Ishikawa (cell line): ENCODE measurements at regions not wholly inside any gene's neighbourhood (a gene's known extent, or its start where the extent isn't known, plus 50 kb on each side); places are given as distances from the start of the nearest gene placed in this dataset.

Experiments used
- CEBPB ChIP-seq: IDR thresholded peaks from 2 replicates; pipeline ENCODE4 v1.6.1; 2012
- CREB1 ChIP-seq: IDR thresholded peaks from 2 replicates; pipeline ENCODE4 v1.6.1; 2012; ENCODE audit warnings: low read depth
- EGR1 ChIP-seq: IDR thresholded peaks from 2 replicates; pipeline ENCODE4 v1.6.1; 2012
- EP300 ChIP-seq: IDR thresholded peaks from 2 replicates; pipeline ENCODE4 v1.6.1; 2012; ENCODE audit warnings: borderline replicate concordance
- FOXM1 ChIP-seq: IDR thresholded peaks from 2 replicates; pipeline ENCODE4 v1.6.1; 2012; ENCODE audit warnings: low read depth, borderline replicate concordance
- MAX ChIP-seq: IDR thresholded peaks from 2 replicates; pipeline ENCODE4 v1.6.1; 2012
- NFIC ChIP-seq: IDR thresholded peaks from 2 replicates; pipeline ENCODE4 v1.6.1; 2012
- RAD21 ChIP-seq: IDR thresholded peaks from 2 replicates; pipeline ENCODE4 v1.6.1; 2012; ENCODE audit warnings: low read depth
- REST ChIP-seq: IDR thresholded peaks from 2 replicates; pipeline ENCODE4 v1.6.1; 2012; ENCODE audit warnings: low read depth, mild to moderate bottlenecking
- TAF1 ChIP-seq: IDR thresholded peaks from 2 replicates; pipeline ENCODE4 v1.6.1; 2012; ENCODE audit warnings: low read depth, mild to moderate bottlenecking
- TCF12 ChIP-seq: IDR thresholded peaks from 2 replicates; pipeline ENCODE4 v1.6.1; 2012; ENCODE audit warnings: low read depth
- TEAD4 ChIP-seq: IDR thresholded peaks from 2 replicates; pipeline ENCODE4 v1.6.1; 2012
- USF1 ChIP-seq: IDR thresholded peaks from 2 replicates; pipeline ENCODE4 v1.6.1; 2012
- YY1 ChIP-seq: IDR thresholded peaks from 2 replicates; pipeline ENCODE4 v1.6.1; 2012; ENCODE audit warnings: low read depth
- ZBTB7A ChIP-seq: IDR thresholded peaks from 2 replicates; pipeline ENCODE4 v1.6.1; 2012; ENCODE audit warnings: low read depth

- no peak for TF ChIP-seq CREB1
- TF ChIP-seq CEBPB = no peak
- no peak for TF ChIP-seq ZBTB7A
- TF ChIP-seq MAX = no peak
- no peak for TF ChIP-seq TCF12
- no peak for TF ChIP-seq NFIC
- no peak for TF ChIP-seq EGR1
- no peak for TF ChIP-seq EP300
- no peak for TF ChIP-seq TEAD4
- TF ChIP-seq RAD21 = no peak
- no peak for TF ChIP-seq YY1
- no peak for TF ChIP-seq FOXM1
- no peak for TF ChIP-seq USF1
- no peak for TF ChIP-seq REST
- no peak for TF ChIP-seq TAF1
Observed at GRCh38 chr2:144948205-144948855, 428.4 kb upstream of the ZEB2 start.

- TF ChIP-seq ZBTB7A (no peak), CREB1 (no peak), EGR1 (no peak), TAF1 (no peak), REST (no peak), RAD21 (no peak), TCF12 (no peak), EP300 (no peak), MAX (no peak), YY1 (no peak)
Observed at GRCh38 chr2:144947709-144948037, 427.8 kb upstream of the ZEB2 start.

GRCh38 chr2:144946263-144946662, 426.3 kb upstream of the ZEB2 start:
- no peak for TF ChIP-seq ZBTB7A
- TF ChIP-seq EP300 = no peak
- TF ChIP-seq TCF12 = no peak
- TF ChIP-seq REST = no peak
- no peak for TF ChIP-seq USF1
- no peak for TF ChIP-seq FOXM1
- TF ChIP-seq EGR1 = no peak
- TF ChIP-seq CEBPB = no peak
- no peak for TF ChIP-seq MAX
- TF ChIP-seq NFIC = no peak
- no peak for TF ChIP-seq TEAD4
- no peak for TF ChIP-seq TAF1
- no peak for TF ChIP-seq RAD21
- TF ChIP-seq YY1 = no peak
- TF ChIP-seq CREB1 = no peak

GRCh38 chr2:144944546-144945220, 424.8 kb upstream of the ZEB2 start:
- TF ChIP-seq EP300 (no peak), TEAD4 (no peak), REST (no peak), USF1 (no peak), CEBPB (no peak), EGR1 (no peak), YY1 (no peak)
